ENCODE measurements at regions not wholly inside any gene's neighbourhood (a gene's known extent, or its start where the extent isn't known, plus 50 kb on each side); places are given as distances from the start of the nearest gene placed in this dataset.
"Not testable (repeated sequence)": the region's sequence is repeated elsewhere in the genome, so short reads cannot be mapped to it uniquely, and the experiment has no call there.

- no peak for DNase-seq (ENCODE audit: low read depth)
- no peak overlapping the region for H3K4me3 ChIP-seq (ENCODE audit: control insufficient read depth, low read depth, low read length)
- no peak for TF ChIP-seq CTCF (conservative IDR thresholded peaks at IDR 0.05; ENCODE audit: control insufficient read depth, insufficient read depth, low read depth, low read length)
Measured at GRCh38 chr3:182019926-182020325, 308.2 kb downstream of the SOX2 start.

GRCh38 chr3:182023843-182024242 lies 312.1 kb downstream of the SOX2 start:
- TF ChIP-seq CTCF (conservative IDR thresholded peaks at IDR 0.05; ENCODE audit: control insufficient read depth, insufficient read depth, low read depth, low read length) = no peak
- no peak overlapping the region for H3K4me3 ChIP-seq (ENCODE audit: control insufficient read depth, low read depth, low read length)
- DNase-seq (ENCODE audit: low read depth) = no peak

- DNase-seq (ENCODE audit: low read depth) = no peak
- no peak overlapping the region for H3K4me3 ChIP-seq (ENCODE audit: control insufficient read depth, low read depth, low read length)
- no peak for TF ChIP-seq CTCF (conservative IDR thresholded peaks at IDR 0.05; ENCODE audit: control insufficient read depth, insufficient read depth, low read depth, low read length)
Measured at GRCh38 chr3:182027366-182027765, 315.6 kb downstream of the SOX2 start.

GRCh38 chr3:182028081-182028480 lies 316.4 kb downstream of the SOX2 start:
- no peak for TF ChIP-seq CTCF (conservative IDR thresholded peaks at IDR 0.05; ENCODE audit: control insufficient read depth, insufficient read depth, low read depth, low read length)
- H3K4me3 ChIP-seq (ENCODE audit: control insufficient read depth, low read depth, low read length) = no peak overlapping the region
- DNase-seq (ENCODE audit: low read depth) = no peak

GRCh38 chr3:182034231-182034630 lies 322.5 kb downstream of the SOX2 start:
- not testable (repeated sequence) for H3K4me3 ChIP-seq (ENCODE audit: control insufficient read depth, low read depth, low read length); DNase-seq (ENCODE audit: low read depth)

- TF ChIP-seq CTCF (conservative IDR thresholded peaks at IDR 0.05; ENCODE audit: control insufficient read depth, insufficient read depth, low read depth, low read length) = no peak
- H3K4me3 ChIP-seq (ENCODE audit: control insufficient read depth, low read depth, low read length) = no peak overlapping the region
- DNase-seq (ENCODE audit: low read depth) = no peak
Measured at GRCh38 chr3:182035324-182035723, 323.6 kb downstream of the SOX2 start.

GRCh38 chr3:182036382-182036781 lies 324.7 kb downstream of the SOX2 start:
- no peak overlapping the region for H3K4me3 ChIP-seq (ENCODE audit: control insufficient read depth, low read depth, low read length)
- no peak for DNase-seq (ENCODE audit: low read depth)
- TF ChIP-seq CTCF (conservative IDR thresholded peaks at IDR 0.05; ENCODE audit: control insufficient read depth, insufficient read depth, low read depth, low read length) = no peak

Data from fibroblast of mammary gland (primary cell).